ACC112 (cell line): ENCODE measurements at regions not wholly inside any gene's neighbourhood (a gene's known extent, or its start where the extent isn't known, plus 50 kb on each side); places are given as distances from the start of the nearest gene placed in this dataset.

ENCODE experiments used
- H2AFZ ChIP-seq: fragments of 200-600 bp; sonication (generic); one replicate; pipeline ENCODE4 v1.6.0; 2017; ENCODE audit warnings: antibody characterized with exemption, low read length; ENCODE audit not compliant: unreplicated experiment
- H3K27ac ChIP-seq: fragments of 200-600 bp; sonication (generic); 2 replicates; pipeline ENCODE4 v1.5.1; 2014; ENCODE audit warnings: low read depth, mild to moderate bottlenecking, antibody characterized with exemption, low read length, moderate library complexity
- H3K27me3 ChIP-seq: fragments of 200-600 bp; sonication (generic); 2 replicates; pipeline ENCODE4 v1.6.1; 2014; ENCODE audit warnings: mild to moderate bottlenecking, antibody characterized with exemption, low read length, moderate library complexity, mixed read lengths; ENCODE audit not compliant: insufficient read depth
- H3K36me3 ChIP-seq: fragments of 200-600 bp; sonication (generic); 2 replicates; pipeline ENCODE4 v1.6.1; 2016; ENCODE audit warnings: mild to moderate bottlenecking, antibody characterized with exemption, low read length, moderate library complexity, mixed read lengths; ENCODE audit not compliant: insufficient read depth
- H3K4me1 ChIP-seq: fragments of 200-600 bp; sonication (generic); one replicate; pipeline ENCODE4 v1.6.1; 2016; ENCODE audit warnings: low read length, mixed read lengths; ENCODE audit not compliant: insufficient read depth, unreplicated experiment, control insufficient read depth
- H3K4me3 ChIP-seq: fragments of 200-600 bp; sonication (generic); 2 replicates; pipeline ENCODE4 v1.5.1; 2014; ENCODE audit warnings: mild to moderate bottlenecking, low read depth, low read length
- H3K79me2 ChIP-seq: fragments of 200-600 bp; sonication (generic); one replicate; pipeline ENCODE4 v1.6.0; 2016; ENCODE audit warnings: low read length; ENCODE audit not compliant: control insufficient read depth, unreplicated experiment, insufficient read depth

DNA sequence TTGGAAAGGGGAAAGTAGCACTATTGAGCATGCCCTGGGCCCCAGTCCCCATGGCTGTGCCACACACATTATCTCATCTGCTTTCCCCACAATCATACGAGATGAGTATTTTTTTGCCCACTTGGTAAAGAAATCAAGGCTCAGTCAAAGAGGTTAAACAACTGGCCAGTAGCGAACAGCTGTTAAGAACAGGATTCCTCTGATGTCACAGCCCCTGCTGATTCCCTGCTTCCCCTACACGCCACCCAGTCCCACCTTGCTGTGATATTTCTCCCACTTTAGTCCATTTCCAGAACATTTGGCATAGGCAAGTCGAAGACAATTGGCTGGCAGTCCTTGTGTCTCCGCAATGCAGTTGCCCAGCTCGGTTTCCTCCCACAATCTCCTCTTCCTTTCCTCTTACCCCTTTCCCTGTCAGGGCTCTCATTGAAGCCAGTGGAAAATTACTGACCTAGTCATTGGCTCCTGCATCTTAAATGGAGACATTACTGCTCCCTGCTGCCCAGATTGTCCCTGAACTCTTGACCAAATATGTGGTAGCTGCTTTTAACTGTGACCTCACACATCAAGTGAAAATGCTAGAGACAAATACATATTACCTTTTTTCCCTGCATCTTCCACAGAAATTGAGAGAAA, 56.5 kb upstream of the EEPD1 start:
- no peak overlapping the region for H3K4me3 ChIP-seq
- no peaks in the 10 kb centered on the region for H3K79me2 ChIP-seq
- no peak overlapping the region for H3K27ac ChIP-seq
- H2AFZ ChIP-seq, result no peak overlapping the region
- H3K36me3 ChIP-seq, result no peaks in the 10 kb centered on the region
- H3K27me3 ChIP-seq, result peaks cover 3% of the 10 kb centered on the region; the same call in 1 of the 2 replicates
- no peaks in the 10 kb centered on the region for H3K4me1 ChIP-seq

GRCh38 chr7:36098096-36098495, 55.0 kb upstream of the EEPD1 start:
- H3K36me3 ChIP-seq, result no peaks in the 10 kb centered on the region
- H2AFZ ChIP-seq, result no peak overlapping the region
- no peak overlapping the region for H3K4me3 ChIP-seq
- no peaks in the 10 kb centered on the region for H3K79me2 ChIP-seq
- no peak overlapping the region for H3K27ac ChIP-seq
- no peaks in the 10 kb centered on the region for H3K4me1 ChIP-seq
- peaks cover 3% of the 10 kb centered on the region; the same call in 1 of the 2 replicates for H3K27me3 ChIP-seq

- no peak overlapping the region for H3K27ac ChIP-seq
- H3K79me2 ChIP-seq, result no peaks in the 10 kb centered on the region
- H3K36me3 ChIP-seq, result no peaks in the 10 kb centered on the region
- H3K27me3 ChIP-seq, result peaks cover under 1% of the 10 kb centered on the region; the same call in 1 of the 2 replicates
- H3K4me3 ChIP-seq, result no peak overlapping the region
- H3K4me1 ChIP-seq, result no peaks in the 10 kb centered on the region
- H2AFZ ChIP-seq, result no peak overlapping the region
Observed at GRCh38 chr7:36100226-36100625, 52.8 kb upstream of the EEPD1 start.

DNA sequence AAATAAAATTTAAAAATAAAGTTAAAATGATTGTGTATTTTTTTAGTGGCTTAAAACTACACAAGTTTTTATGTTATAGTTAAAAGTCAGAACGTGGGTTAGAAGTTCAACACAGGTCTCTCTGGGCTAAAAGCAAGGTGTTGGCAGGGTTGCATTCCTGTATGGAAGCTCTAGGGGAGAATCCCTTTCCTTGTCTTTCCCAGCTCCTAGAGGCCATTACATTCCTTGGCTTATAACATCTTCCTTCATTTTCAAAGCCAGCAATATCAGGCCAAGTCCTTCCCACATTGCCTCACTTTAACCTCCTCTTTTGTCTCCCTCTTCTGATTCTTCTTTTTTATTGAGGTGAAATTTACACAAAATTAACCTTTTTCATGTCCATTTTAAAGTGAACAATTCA, 52.4 kb upstream of the EEPD1 start:
- Histone ChIP-seq H3K27ac (no peak overlapping the region), H3K4me3 (no peak overlapping the region), H3K4me1 (no peaks in the 10 kb centered on the region), H3K79me2 (no peaks in the 10 kb centered on the region), H3K27me3 (no peaks in the 10 kb centered on the region; the same call in 1 of the 2 replicates), H3K36me3 (no peaks in the 10 kb centered on the region), H2AFZ (no peak overlapping the region)
